HEK293 (cell line): ENCODE measurements at regions not wholly inside any gene's neighbourhood (a gene's known extent, or its start where the extent isn't known, plus 50 kb on each side); places are given as distances from the start of the nearest gene placed in this dataset.

Source experiments
- SALL2 ChIP-seq: fragments of 450-650 bp; formaldehyde crosslinking; IDR thresholded peaks from 2 replicates; pipeline ENCODE4 v1.5.0; 2017; ENCODE audit warnings: missing biosample characterization, mild to moderate bottlenecking, missing genetic modification characterization, borderline replicate concordance
- TCF7L2 ChIP-seq: IDR thresholded peaks from 2 replicates; pipeline ENCODE4 v1.6.1; 2011; ENCODE audit warnings: low read depth, mild to moderate bottlenecking, inconsistent platforms, low read length, moderate library complexity, borderline replicate concordance
- ZNF302 ChIP-seq: fragments of 450-650 bp; formaldehyde crosslinking; IDR thresholded peaks from 2 replicates; pipeline ENCODE4 v1.5.1; 2016; ENCODE audit warnings: missing biosample characterization, missing genetic modification characterization, low read depth

GRCh38 chr5:174426851-174427250 lies 297.5 kb upstream of the MSX2 start:
- TF ChIP-seq TCF7L2 = no peak
- TF ChIP-seq SALL2 (tag by site-specific recombination) = no peak
- no peak for TF ChIP-seq ZNF302
